A549 (cell line): ENCODE measurements at regions not wholly inside any gene's neighbourhood (a gene's known extent, or its start where the extent isn't known, plus 50 kb on each side); places are given as distances from the start of the nearest gene placed in this dataset.

Experiments used
- ATAC-seq, 2 experiments: fragments of 200-7000 bp in 1 of 2; fragments of >200 bp in 1 of 2; cut with Nextera tagmentation in 1 of 2; cut with Tn5 transposase in 1 of 2; 3 replicates each; pipeline versions ENCODE4 v1.8.0 to v1.9.1; 2018 to 2020; ENCODE audit warnings: mild to moderate bottlenecking in 1 of 2, moderate library complexity in 1 of 2
- CTCF ChIA-PET: fragments of 300-600 bp; sonication (Branson Sonifier 250); formaldehyde crosslinking; extraction: SDS; loops from one replicate; lab custom pipeline; 2021; ENCODE audit warnings: antibody characterized with exemption, inconsistent platforms; lab: Yijun Ruan, JAX
- POLR2A ChIA-PET: fragments of 350-600 bp; formaldehyde crosslinking; extraction: SDS; loops from one replicate; lab custom pipeline; 2021; ENCODE audit warnings: antibody characterized with exemption, inconsistent platforms; lab: Yijun Ruan, JAX
- DNase-seq, 2 experiments: peaks; one replicate each; pipeline versions ENCODE4 v3.0.0 to v3.0.0-alpha.2; 2011 to 2016; ENCODE audit warnings: low read depth in 1 of 2, low spot score in 1 of 2
- FAIRE-seq: peaks from 2 replicates; lab custom pipeline; 2011; peaks lifted over from hg19 to GRCh38; lab: Jason Lieb, UNC
- H3K27ac ChIP-seq, 2 experiments: fragments of >200 bp; sonication (Bioruptor Twin); formaldehyde crosslinking; 3 replicates each; pipeline ENCODE4 v1.5.1; 2016 to 2017
- H3K4me1 ChIP-seq: fragments of >200 bp; sonication (Bioruptor Twin); formaldehyde crosslinking; 3 replicates; pipeline ENCODE4 v1.6.1; 2016
- H3K4me2 ChIP-seq: fragments of >200 bp; sonication (Bioruptor Twin); formaldehyde crosslinking; 3 replicates; pipeline ENCODE4 v1.6.1; 2016
- H3K4me3 ChIP-seq: fragments of >200 bp; sonication (Bioruptor Twin); formaldehyde crosslinking; 3 replicates; pipeline ENCODE4 v1.5.1; 2016
- H3K9me3 ChIP-seq: fragments of >200 bp; sonication (Bioruptor Twin); formaldehyde crosslinking; 3 replicates; pipeline ENCODE4 v1.6.1; 2016
- CBX2 ChIP-seq: fragments of 200-600 bp; sonication (generic); IDR thresholded peaks from 2 replicates; pipeline ENCODE4 v1.6.1; 2016; ENCODE audit warnings: low read depth, mild to moderate bottlenecking, borderline replicate concordance
- CBX8 ChIP-seq: fragments of 200-600 bp; sonication (generic); IDR thresholded peaks from 2 replicates; pipeline ENCODE4 v1.6.1; 2016
- CHD4 ChIP-seq: fragments of 200-600 bp; sonication (generic); IDR thresholded peaks from 2 replicates; pipeline ENCODE4 v1.6.1; 2016; ENCODE audit warnings: antibody characterized with exemption, mild to moderate bottlenecking, borderline replicate concordance
- EHF ChIP-seq: fragments of 250-450 bp; sonication (Bioruptor Pico); IDR thresholded peaks from 2 replicates; pipeline ENCODE4 v1.5.0; 2020; ENCODE audit warnings: mild to moderate bottlenecking
- FOSL2 ChIP-seq, 2 experiments: fragments of 450-650 bp in 1 of 2; fragments of >200 bp in 1 of 2; sonication (Bioruptor Twin) in 1 of 2; formaldehyde crosslinking; IDR thresholded peaks; 2 replicates each; pipeline versions ENCODE4 v1.5.0 to v1.6.1; 2016 to 2020; ENCODE audit warnings: mild to moderate bottlenecking in 1 of 2, moderate library complexity in 1 of 2
- GATA3 ChIP-seq: IDR thresholded peaks from 2 replicates; pipeline ENCODE4 v1.6.1; 2012; ENCODE audit warnings: borderline replicate concordance
- HOXA7 ChIP-seq: fragments of 250-450 bp; sonication (Bioruptor Pico); IDR thresholded peaks from 2 replicates; pipeline ENCODE4 v1.5.0; 2020; ENCODE audit warnings: mild to moderate bottlenecking, moderate library complexity
- HOXB13 ChIP-seq: fragments of 250-450 bp; sonication (Bioruptor Pico); IDR thresholded peaks from 2 replicates; pipeline ENCODE4 v1.5.0; 2020; ENCODE audit warnings: low read depth, mild to moderate bottlenecking, moderate library complexity
- HOXB5 ChIP-seq: fragments of 250-450 bp; sonication (Bioruptor Pico); IDR thresholded peaks from 2 replicates; pipeline ENCODE4 v1.5.0; 2020; ENCODE audit warnings: mild to moderate bottlenecking, moderate library complexity
- MAZ ChIP-seq: fragments of 150-350 bp; IDR thresholded peaks from 2 replicates; pipeline ENCODE4 v1.6.1; 2014; ENCODE audit warnings: antibody characterized with exemption, low read depth, low read length, borderline replicate concordance
- MYC ChIP-seq: IDR thresholded peaks from 2 replicates; pipeline ENCODE4 v1.6.1; 2012; ENCODE audit warnings: mild to moderate bottlenecking, inconsistent platforms, low read length, improper control_type of control experiment, borderline replicate concordance
- NR3C1 ChIP-seq: fragments of >200 bp; sonication (Bioruptor Twin); formaldehyde crosslinking; IDR thresholded peaks from 3 replicates; pipeline ENCODE4 v1.6.1; 2017
- RARB ChIP-seq: fragments of 250-450 bp; sonication (Bioruptor Pico); IDR thresholded peaks from 2 replicates; pipeline ENCODE4 v1.8.0; 2021; ENCODE audit warnings: mild to moderate bottlenecking, moderate library complexity
- RCOR1 ChIP-seq: fragments of 150-350 bp; IDR thresholded peaks from 2 replicates; pipeline ENCODE4 v1.6.1; 2014; ENCODE audit warnings: antibody characterized with exemption, low read length, low read depth
- SMC3 ChIP-seq: fragments of >200 bp; sonication (Bioruptor Twin); formaldehyde crosslinking; IDR thresholded peaks from 3 replicates; pipeline ENCODE4 v1.6.1; 2018; ENCODE audit warnings: inconsistent platforms
- SREBF2 ChIP-seq: fragments of 450-650 bp; IDR thresholded peaks from 2 replicates; pipeline ENCODE4 v1.6.1; 2014; ENCODE audit warnings: mild to moderate bottlenecking, moderate library complexity
- ZC3H11A ChIP-seq: fragments of 450-650 bp; IDR thresholded peaks from 2 replicates; pipeline ENCODE4 v1.6.1; 2014; ENCODE audit warnings: antibody characterized with exemption, mild to moderate bottlenecking
- ZNF302 ChIP-seq: fragments of 250-450 bp; sonication (Bioruptor Pico); IDR thresholded peaks from 2 replicates; pipeline ENCODE4 v1.9.0; 2021; ENCODE audit warnings: inconsistent platforms, mild to moderate bottlenecking, moderate library complexity
- ZSCAN20 ChIP-seq: fragments of 250-450 bp; sonication (Bioruptor Pico); IDR thresholded peaks from 2 replicates; pipeline ENCODE4 v1.8.0; 2022; ENCODE audit warnings: mild to moderate bottlenecking, moderate library complexity
- WGBS: methylation state at CpG from one replicate; pipeline ENCODE4 v1.1.6; 2017; ENCODE audit errors: missing lambda C conversion rate; 5-methylcytosine and 5-hydroxymethylcytosine counted together
- TF ChIP-seq, protein P1 (sequence below): fragments of 250-450 bp; sonication (Bioruptor Pico); IDR thresholded peaks from 2 replicates; pipeline ENCODE4 v1.5.0; 2021; ENCODE audit warnings: mild to moderate bottlenecking, moderate library complexity, borderline replicate concordance
- TF ChIP-seq, protein P2 (sequence below): IDR thresholded peaks from 2 replicates; pipeline ENCODE4 v1.6.1; 2012; ENCODE audit warnings: low read depth, borderline replicate concordance
- TF ChIP-seq, protein P3 (sequence below): fragments of 150-350 bp; IDR thresholded peaks from 2 replicates; pipeline ENCODE4 v1.6.1; 2014; ENCODE audit warnings: low read depth, mild to moderate bottlenecking, low read length
- TF ChIP-seq, protein P4 (sequence below): fragments of >200 bp; sonication (Bioruptor Twin); formaldehyde crosslinking; IDR thresholded peaks from 3 replicates; pipeline ENCODE4 v1.6.1; 2016

DNA sequence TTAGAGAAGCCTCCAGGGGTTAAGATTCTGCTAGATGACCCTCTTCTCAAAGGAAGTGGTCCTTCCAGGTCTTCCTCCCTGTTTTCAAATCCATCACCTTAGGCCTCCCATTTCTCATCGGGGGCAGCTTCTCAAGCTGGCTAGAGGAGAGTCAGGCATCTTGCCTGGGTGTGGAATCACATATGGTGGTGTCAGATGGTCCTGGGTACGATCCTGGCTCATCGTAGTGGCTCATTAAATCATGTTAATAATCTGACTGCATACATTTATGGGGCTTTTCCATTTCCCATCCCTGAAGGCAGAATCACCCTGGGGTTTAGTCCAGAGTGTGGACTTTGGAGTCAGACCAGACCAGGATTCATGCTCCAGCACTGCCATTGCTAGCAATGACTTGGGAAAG, 132.6 kb downstream of the RPS24 start:
- CTCF ChIA-PET, result interaction anchor here (1.2 to 2.4 kb wide), 2 partner anchors 13 to 118 kb away, joined by 5 to 14 read pairs; no protein-coding TSS in a partner anchor
- Histone ChIP-seq H3K27ac (no peak overlapping the region), H3K4me2 (no peak overlapping the region), H3K9me3 (no peaks in the 10 kb centered on the region), H3K4me1 (no peaks in the 10 kb centered on the region), H3K4me3 (no peak overlapping the region)
- DNase-seq, result no peak
- 48% methylated on average over 3 of the region's 3 CpGs for WGBS
- FAIRE-seq, result no peak
- TF ChIP-seq RARB (no peak), SREBF2 (no peak), HOXB5 (no peak), CBX8 (no peak), MYC (no peak), SMC3 (no peak), EHF (CRISPR knock-in tag) (no peak), MAZ (no peak)
- TF ChIP-seq, protein P1, sequence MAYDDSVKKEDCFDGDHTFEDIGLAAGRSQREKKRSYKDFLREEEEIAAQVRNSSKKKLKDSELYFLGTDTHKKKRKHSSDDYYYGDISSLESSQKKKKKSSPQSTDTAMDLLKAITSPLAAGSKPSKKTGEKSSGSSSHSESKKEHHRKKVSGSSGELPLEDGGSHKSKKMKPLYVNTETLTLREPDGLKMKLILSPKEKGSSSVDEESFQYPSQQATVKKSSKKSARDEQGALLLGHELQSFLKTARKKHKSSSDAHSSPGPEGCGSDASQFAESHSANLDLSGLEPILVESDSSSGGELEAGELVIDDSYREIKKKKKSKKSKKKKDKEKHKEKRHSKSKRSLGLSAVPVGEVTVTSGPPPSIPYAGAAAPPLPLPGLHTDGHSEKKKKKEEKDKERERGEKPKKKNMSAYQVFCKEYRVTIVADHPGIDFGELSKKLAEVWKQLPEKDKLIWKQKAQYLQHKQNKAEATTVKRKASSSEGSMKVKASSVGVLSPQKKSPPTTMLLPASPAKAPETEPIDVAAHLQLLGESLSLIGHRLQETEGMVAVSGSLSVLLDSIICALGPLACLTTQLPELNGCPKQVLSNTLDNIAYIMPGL (CRISPR knock-in tag), result no peak
- POLR2A ChIA-PET, result no interaction called here
- ATAC-seq, result no peak

DNA sequence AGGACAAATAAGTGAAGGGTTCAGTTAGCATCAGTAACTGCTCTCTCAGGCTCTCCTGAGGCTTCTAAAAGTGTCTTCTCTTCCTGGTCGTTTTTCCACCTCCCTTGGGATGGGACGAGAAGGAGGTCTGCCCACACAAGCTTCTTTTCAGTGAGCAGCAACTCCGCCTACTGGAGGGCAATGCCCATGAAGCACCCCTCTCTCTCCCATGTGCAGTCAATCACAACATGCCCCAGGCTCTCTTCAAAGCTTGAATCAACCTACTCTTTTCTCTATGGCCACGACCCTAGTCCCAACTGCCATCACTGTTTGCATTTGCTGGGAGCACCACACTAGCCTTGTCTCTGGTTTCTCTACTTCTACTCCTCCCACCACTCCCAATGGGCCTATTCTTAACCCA, 135.6 kb downstream of the RPS24 start:
- H3K27ac ChIP-seq, result no peak overlapping the region
- ChIA-PET CTCF (interaction anchor here (1.1 kb wide), 1 partner anchor 11 kb away, joined by 3 read pairs; no protein-coding TSS in a partner anchor), POLR2A (no interaction called here)
- FAIRE-seq, result no peak
- TF ChIP-seq NR3C1 (no peak), ZC3H11A (no peak), HOXA7 (no peak), MYC (no peak), CHD4 (no peak), CBX2 (no peak), ZSCAN20 (CRISPR knock-in tag) (no peak), RARB (no peak), GATA3 (no peak), ZNF302 (no peak), RCOR1 (no peak), FOSL2 (IDR thresholded peaks at IDR 0.05) (no peak), FOSL2 (CRISPR knock-in tag; IDR thresholded peaks at IDR 0.05) (no peak), HOXB13 (no peak)
- TF ChIP-seq, protein P2, sequence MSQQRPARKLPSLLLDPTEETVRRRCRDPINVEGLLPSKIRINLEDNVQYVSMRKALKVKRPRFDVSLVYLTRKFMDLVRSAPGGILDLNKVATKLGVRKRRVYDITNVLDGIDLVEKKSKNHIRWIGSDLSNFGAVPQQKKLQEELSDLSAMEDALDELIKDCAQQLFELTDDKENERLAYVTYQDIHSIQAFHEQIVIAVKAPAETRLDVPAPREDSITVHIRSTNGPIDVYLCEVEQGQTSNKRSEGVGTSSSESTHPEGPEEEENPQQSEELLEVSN, result no peak
- TF ChIP-seq, protein P3, sequence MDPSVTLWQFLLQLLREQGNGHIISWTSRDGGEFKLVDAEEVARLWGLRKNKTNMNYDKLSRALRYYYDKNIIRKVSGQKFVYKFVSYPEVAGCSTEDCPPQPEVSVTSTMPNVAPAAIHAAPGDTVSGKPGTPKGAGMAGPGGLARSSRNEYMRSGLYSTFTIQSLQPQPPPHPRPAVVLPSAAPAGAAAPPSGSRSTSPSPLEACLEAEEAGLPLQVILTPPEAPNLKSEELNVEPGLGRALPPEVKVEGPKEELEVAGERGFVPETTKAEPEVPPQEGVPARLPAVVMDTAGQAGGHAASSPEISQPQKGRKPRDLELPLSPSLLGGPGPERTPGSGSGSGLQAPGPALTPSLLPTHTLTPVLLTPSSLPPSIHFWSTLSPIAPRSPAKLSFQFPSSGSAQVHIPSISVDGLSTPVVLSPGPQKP, result no peak
- TF ChIP-seq, protein P4, sequence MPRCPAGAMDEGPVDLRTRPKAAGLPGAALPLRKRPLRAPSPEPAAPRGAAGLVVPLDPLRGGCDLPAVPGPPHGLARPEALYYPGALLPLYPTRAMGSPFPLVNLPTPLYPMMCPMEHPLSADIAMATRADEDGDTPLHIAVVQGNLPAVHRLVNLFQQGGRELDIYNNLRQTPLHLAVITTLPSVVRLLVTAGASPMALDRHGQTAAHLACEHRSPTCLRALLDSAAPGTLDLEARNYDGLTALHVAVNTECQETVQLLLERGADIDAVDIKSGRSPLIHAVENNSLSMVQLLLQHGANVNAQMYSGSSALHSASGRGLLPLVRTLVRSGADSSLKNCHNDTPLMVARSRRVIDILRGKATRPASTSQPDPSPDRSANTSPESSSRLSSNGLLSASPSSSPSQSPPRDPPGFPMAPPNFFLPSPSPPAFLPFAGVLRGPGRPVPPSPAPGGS, result no peak
- no peak overlapping the region for H3K4me2 ChIP-seq
- no peaks in the 10 kb centered on the region for H3K4me1 ChIP-seq
- H3K4me3 ChIP-seq, result no peak overlapping the region
- no peaks in the 10 kb centered on the region for H3K9me3 ChIP-seq
- DNase-seq, result no peak
- no peak for ATAC-seq
- whole genome bisulfite sequencing, result 41% methylated on average over 4 of the region's 4 CpGs
